GM11168 (cell line): ENCODE measurements at regions not wholly inside any gene's neighbourhood (a gene's known extent, or its start where the extent isn't known, plus 50 kb on each side); places are given as distances from the start of the nearest gene placed in this dataset.

Experiments
- in situ Hi-C: fragments of 300-500 bp; cut with MboI; formaldehyde crosslinking; loops from one replicate; pipeline ENCODE4 v1.12.0; 2022; ENCODE audit warnings: low sequenced_read_pairs; ENCODE audit not compliant: unreplicated experiment

DNA sequence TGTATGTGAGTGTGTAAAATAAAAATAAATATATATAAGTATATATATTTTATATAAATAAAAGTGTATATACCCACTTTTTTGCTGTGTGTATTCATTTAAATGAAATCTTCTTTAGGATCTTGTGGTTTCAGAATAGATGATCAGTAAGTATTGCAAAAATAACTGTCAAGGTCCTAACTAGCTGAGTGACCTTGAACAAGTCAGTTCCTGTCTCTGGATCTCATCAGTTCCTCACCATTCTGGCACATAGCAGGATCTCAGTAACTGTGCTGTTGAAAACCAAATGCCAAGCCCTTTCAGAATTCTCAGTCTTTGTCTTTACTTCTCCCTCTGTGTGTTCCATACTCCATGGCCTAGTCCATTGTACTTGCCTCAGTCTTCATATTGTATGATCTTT lies 115.3 kb upstream of the CXCR4 start:
- in situ Hi-C loops: no loop called here

DNA sequence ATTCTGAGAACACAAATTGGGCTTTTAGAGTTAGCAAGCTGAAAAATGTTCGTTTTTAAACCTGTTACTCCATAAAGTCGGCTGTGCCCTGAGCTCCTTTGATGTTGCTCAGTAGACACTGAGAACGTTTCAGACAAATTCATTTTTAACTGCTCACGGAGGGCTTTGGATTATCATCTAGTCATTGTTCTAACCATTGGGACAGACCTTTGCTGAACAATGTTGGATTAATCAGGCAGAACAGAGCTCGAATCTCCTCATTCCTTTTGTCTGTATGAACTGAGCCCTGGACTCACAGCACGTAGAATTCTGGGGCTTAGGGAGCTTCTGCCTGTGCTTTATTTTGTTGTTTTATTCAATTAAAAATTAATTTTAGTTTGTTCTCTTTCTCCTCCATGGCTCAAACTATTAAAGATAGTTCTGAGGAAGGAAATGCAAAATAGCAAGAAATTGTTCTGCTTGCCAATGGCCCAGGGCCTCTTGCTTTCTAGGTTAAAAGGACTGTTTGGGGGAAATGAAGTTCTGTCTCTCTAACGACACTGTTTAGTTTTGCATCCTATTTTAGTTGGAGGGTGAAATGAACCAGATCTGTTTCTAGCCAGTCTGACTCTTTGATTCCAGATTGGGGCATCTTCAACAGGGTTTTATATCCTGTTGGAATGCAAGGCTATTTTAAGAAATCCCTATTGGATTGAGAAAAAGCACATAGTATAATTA lies 114.7 kb upstream of the CXCR4 start:
- in situ Hi-C loops: no loop called here

DNA sequence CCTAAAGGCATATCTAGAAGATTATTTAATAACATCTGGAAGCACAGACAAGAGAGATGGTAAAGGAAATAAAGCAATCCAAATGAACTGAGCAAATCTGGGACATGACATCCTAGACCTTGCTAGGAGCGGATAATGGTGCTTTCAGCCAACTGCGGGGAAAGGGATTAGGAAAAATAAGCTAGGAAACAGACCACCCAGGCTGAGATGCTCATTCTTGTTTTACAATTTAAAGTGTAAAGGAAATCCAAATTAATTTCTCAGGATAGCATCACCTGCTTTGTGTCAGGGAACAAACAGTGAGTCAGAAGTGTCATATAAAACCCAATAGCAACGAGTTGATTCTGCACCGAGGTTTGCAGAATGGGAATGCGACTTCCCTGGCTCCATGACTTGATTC lies 112.5 kb upstream of the CXCR4 start:
- in situ Hi-C loops: no loop called here

DNA sequence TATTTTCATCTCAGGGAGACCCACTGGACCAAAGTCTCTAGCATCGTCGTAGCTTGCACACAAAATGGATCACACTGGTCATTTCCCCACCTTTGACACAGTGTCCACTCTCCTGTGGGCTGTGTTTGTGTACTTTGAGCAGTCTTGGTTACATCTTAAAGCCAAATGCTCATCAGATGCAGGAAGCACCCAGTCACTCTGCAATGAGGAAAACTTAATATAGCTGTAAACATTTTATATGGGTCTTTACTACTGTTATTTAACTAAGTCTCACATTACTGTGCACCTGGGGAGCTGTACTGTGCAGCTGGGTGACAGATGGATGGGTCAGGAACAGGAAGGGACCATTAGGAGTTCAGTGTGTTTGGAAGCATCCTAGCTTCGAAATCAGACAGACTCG lies 109.0 kb upstream of the CXCR4 start:
- in situ Hi-C loops: no loop called here

DNA sequence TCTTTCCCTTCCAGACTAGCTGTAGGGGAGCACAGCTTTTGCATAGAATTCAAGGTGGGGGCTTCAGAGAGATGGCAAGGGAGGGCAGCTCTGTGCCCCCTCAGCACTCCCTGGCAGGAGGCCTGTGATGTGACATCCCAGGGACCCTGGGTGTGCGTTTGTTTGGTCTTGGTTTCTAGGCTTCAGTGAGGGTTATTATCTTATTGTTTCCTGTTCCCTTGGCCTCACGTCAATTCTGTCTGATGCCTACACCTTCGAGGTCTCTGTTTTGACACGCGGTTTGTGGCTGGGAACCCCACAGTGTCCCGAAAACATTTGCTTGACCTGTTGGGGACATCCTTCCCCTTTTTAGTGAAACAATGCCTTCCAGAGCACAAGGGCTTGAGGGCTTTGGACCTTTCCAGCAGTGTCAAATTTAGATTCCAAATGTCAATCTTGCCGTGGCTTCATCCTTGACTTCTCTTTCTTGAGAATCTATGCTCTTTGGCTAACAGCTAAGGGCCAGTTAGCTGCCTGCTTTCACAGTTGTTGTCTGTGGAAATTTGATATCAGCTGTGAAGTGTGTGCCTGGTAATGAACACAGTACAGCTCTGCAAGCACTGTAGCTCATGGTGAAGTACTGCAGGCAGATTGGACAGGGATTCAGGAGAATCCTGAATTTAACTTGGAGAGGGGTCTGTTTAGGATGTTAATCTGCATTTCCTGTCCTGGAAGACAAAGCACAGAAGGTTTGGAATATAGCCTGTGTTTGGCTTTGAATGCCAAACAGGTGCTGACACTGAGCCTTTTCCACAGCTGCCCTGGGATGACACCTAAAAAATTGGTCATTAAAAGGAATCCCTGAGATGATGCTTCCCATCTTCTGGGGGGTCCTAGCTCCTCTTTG lies 108.2 kb upstream of the CXCR4 start:
- in situ Hi-C loops: no loop called here

DNA sequence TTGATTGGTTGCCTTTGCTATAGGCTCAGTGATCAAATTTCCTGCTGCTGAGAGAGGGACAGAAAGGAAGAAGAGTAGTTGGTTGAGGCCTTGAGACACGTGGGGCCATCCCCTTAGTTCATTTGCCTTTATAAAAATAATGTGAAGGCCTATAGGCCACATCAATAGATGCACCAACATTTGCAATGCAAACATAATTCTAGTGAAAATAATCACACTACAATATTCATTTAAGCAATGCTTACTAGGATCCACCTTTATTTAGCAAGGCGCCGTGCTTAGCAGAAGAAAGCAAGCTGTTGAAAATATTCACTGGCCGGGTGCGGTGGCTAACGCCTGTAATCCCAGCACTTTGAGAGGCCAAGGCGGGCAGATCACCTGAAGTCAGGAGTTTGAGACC lies 105.3 kb upstream of the CXCR4 start:
- in situ Hi-C loops: no loop called here

DNA sequence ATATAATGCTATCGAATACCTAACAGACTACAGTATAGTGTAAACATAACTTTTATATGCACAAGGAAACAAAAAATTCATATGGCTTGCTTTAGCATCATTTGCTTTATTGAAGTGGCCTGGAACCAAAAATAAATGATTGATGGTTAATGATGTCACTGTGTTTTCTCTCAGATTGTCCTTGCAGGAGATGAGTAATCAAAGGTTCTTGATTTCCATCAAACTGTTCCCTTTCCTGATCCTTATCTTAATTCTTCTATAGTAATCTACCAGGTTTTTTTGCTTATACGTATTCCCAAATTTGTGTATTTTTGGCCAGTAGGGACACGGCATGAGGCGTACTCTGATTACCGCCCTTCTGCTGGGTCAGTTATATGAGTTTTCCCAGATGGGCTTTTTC lies 104.9 kb upstream of the CXCR4 start:
- in situ Hi-C loops: no loop called here

DNA sequence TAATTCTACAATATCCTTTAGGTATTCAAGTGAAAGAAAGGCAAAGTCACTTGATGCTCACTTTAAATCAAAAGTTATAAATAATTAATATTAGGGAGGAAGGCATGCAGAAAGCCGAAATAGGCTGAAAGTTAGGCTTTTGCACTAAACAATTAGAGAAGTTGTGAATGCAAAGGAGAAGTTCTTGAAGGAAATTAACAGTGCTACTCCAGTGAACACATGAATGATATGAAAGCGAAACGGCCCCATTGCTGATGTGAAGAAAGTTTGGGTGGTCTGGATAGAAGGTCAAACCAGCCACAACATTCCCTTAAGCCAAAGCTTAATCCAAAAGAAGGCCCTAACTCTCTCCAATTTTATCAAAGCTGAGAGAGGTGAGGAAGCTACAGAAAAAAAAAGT lies 103.1 kb upstream of the CXCR4 start:
- in situ Hi-C loops: no loop called here

DNA sequence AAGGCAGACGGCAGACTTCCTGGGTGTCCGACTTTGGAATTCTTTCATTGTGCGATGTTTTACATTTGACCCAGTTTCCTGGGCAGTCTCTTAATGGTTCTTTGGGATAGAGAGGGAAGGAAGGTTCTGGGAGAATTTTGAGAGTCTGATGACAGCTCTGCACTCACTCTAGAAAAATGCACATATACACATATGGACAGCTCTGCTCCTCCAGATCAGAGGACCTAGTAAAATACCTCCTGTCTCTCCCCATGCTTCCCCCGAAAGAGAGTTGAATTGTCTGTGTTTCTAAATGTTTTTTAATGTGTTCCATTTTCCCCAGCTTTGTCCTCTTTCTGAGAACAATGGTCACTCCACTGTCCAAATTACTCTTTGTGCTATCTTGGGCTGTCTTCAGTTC lies 102.0 kb upstream of the CXCR4 start:
- in situ Hi-C loops: no loop called here

DNA sequence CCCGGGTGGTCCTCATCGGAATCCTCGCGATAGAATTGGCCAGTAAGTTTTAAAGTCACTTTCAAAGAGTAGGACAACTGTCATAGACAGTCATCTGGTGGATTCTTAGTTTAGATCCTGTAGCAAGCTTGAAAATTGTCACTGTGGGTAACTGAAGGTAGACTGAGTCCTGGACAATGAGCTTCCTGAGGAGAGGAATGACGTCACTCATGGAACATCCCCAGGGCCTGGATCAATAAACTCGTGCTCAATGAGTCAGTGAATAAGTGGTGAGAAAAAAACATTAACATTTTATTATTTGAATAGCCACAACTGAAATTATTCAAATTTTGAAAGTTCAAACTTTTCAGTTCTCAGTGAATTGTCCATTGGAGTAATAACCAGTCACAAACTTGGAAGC lies 101.4 kb upstream of the CXCR4 start:
- in situ Hi-C loops: no loop called here

DNA sequence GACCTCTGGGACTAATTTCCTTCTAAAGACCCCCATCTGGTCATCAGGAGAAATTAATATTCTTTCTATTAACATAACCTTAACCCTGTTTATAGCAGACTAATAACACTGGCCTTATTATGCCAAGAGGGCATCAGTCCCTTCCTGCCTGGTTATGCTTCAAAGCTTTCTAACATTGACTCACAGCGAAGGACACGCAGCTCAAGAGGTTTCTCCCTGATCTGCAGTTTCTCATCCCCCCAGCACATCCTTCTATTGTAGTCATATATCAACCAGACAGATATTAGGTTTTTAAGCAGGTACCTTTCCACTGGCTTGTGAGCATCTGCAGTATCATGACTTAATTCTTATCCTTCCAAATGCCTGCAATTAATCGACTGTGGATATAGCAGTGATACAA lies 100.0 kb upstream of the CXCR4 start:
- in situ Hi-C loops: no loop called here

DNA sequence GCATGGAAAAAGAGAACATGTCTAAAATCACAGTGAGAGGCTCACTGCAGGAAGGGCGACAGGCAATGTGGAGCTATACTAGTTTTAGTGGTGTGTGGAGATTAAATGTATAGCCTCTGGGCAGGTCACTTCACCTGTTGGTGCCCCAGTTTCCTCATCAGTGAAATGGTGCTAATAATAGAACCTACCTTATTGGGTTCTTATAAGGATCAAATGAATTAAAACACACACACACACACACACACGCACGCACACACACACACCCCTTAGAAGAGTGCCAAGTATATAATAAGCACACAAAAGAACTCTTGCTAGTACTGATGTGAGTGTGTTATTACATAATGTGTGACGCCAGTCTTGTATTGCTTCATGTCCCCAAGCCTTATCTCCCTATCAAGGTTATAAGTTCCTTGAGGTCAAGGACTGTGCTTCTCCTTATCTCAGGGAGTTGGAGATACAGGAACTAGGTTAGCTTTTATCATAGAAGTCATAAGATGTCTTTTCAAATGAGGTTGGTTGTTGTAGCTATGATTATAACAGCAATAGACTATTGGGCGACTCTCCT lies 98.0 kb upstream of the CXCR4 start:
- in situ Hi-C loops: no loop called here

DNA sequence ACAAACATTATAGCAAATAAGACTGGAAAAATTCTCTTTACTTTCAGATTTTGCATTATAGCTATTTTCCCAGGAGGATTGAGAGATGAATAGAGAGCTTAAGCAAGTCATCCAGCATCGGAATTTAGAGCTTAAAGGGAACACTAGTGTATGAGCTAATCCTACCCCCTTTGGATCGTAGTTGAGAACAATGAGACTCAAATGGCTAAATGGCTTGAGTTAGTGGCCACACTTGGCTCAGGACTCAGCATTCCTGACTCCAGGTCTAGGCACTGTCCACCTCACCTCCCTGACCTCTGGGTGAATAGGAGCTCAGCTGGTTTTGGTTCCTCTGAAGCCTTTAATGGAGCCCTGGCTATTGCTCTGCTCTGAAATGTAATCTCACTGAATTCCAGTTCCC lies 97.5 kb upstream of the CXCR4 start:
- in situ Hi-C loops: no loop called here

DNA sequence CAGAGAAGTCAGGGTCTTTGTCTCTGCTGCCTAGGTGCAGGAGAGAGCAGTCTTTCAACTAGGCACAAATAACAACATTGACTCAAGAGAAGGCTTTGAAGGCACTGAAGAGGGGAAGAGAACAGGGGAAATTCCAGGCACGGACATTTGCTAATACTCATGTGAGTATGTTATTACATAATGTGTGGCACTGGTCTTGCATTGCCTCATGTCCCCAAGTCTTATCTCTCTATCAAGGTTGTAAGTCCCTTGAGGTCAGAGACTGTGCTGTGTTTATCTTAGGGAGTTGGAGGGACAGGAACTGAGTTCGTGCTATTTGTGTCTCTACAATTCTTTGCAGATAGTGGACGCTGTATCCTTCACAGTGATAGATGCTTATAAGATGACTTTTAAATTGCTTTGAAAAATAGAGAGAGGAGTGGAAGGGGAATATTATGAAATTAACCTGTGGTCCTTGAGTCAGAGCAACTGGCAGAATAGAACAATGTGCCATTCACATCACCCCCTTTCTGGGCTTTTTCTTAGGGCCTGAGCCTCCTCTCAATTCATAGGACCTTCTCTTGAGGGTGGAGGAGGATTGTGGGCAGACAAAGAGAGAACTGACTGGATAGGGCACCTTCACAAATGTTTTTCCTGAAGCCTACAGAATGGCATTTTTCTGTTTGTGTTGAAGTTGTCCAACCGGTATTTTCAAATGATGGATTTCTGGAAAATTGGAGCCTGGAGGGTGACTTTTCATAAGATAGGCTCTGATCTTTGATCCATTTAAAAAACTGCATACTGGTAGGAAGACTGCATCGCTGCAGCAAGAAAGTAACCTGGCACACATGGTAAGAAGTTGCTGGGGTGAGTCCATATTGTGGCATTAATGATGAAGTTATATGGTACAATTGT lies 96.6 kb upstream of the CXCR4 start:
- in situ Hi-C loops: no loop called here

DNA sequence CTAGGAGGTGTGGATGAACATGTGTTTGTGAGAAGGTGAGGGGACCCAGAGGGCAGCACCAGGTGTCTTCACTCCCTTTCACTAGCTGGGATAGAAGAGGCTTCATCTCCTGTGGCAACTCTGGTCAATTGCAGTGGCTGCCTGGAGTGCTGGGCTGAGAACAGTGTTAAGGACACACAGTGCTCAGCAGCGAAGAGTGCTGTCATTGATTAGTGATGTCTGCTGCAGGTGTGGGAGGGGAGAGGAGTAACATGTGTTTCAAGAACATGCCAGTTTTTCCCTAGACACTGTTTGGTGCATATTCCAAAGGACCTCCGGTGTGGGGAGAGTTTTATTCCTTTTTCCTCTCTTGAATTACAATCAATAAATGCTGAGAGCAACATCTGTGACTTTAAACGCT lies 95.9 kb upstream of the CXCR4 start:
- in situ Hi-C loops: no loop called here

DNA sequence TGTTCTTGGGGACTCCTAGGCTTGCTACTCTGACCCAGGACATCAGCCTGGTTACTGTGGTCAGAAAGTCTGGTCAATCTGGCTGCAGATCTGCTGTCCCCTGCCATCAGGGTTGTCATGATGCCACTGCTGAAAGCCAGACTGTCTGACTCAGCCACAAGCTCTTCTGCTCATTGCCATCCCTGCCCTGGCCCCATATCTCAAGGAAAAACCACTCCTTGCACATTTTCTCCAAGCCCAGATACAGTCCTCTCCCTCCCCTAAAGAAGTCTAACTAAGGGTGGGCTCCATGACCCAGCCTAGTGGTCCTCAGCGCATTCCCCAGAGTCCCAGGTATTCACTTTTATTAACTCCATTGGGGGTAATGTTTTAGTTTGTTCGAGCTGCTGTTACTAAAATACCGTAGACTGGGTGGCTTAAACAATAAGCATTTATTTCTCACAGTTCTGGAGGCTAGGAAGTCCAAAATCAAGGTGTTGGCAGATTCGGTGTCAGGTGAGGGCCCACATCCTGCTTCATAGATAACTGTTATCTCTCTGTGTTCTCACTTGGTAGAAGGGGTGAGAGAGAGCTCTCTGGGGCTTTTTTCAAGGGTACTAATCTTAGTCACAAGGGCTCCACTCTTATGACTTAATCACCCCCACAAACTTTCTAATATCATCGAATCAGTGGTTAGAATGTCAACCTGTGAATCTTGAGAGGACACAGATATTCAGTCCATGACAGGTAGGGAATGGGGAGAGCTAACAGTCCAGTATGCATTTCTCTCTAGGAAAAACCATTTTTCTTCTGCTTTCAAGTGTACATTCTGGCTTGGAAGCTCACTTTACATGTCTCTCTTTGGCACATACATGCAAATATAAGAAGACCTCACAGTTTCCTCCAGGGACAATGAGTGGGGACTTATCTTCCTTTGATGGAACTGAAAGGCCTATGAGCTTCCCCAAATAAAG lies 94.8 kb upstream of the CXCR4 start:
- in situ Hi-C loops: no loop called here

DNA sequence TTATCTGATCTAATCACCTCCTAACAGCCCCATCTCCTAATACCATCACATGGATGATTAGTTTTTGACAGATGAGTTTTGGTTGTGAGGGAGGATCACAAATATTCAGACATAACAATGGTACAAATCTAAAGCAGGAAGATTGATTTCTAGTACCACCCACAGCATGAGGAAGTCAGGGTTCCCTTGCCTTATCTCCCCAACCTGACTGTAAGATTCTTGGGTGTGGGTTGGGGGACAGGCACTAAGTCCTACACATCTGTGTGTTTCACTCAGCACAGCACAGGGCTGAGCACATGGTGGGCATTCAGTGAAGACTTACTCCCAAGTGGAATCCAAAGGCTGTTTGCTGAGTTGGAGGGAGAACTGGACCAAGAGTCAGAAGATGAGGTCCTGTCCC lies 93.8 kb upstream of the CXCR4 start:
- in situ Hi-C loops: no loop called here

DNA sequence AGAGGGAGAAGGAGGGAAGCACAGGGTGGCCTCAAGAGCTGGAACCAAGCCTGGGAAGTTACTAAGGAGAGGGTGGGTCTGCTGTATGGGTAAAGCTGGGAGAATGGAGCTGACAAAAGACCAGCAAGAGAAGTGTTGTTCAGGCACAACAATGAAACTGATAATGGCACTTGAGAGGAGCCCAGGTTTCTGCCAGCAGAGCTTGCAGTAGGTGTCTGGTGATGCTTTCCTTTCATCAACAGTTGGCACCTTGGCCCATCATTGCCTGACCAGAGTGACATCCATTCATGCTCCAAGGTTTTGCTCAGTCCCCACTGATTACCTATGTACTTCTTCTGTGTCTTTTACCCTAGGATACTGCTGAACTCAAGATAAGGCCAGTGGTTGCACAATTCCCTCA lies 92.9 kb upstream of the CXCR4 start:
- in situ Hi-C loops: no loop called here

DNA sequence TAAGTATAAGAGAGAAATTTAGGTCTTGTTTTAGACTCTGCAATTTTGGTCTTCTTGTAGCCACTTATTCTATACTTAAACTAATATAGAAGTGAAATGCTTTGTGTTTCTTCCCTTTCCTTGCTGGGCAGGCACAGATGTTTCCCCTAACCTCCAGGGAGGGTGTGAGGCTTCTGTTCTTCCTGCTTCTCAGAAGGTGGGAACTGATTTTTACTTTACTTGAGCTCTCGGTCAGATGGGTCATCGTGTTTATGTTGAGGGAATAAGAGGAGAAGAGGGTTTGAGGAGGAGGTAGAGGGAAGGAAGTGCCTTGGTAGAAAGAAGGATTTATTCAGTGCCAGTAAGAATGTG lies 92.5 kb upstream of the CXCR4 start:
- in situ Hi-C loops: no loop called here
